ENCODE measurements at regions not wholly inside any gene's neighbourhood (a gene's known extent, or its start where the extent isn't known, plus 50 kb on each side); places are given as distances from the start of the nearest gene placed in this dataset.

DNA sequence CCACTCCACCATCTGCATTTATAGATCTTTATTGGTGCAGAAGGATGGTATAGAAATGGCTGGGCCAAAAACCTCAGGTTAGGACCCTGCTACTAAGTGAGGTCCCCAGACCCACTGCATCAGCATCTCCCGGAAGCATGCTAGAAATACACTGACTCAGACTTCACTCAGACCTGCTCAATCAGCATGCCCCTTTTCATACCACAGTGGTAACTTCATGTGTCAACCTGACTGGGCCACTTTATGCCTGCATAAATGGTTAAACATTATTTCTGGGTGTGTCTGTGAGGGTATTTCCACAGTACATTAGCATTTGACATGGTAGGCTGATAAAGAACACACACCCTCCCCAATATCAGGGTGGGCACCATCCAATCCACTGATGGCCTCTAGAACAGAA, 118.6 kb upstream of the VCX3B start:
- no peak overlapping the region for H3K4me3 Mint-ChIP-seq
- TF ChIP-seq, protein P1, sequence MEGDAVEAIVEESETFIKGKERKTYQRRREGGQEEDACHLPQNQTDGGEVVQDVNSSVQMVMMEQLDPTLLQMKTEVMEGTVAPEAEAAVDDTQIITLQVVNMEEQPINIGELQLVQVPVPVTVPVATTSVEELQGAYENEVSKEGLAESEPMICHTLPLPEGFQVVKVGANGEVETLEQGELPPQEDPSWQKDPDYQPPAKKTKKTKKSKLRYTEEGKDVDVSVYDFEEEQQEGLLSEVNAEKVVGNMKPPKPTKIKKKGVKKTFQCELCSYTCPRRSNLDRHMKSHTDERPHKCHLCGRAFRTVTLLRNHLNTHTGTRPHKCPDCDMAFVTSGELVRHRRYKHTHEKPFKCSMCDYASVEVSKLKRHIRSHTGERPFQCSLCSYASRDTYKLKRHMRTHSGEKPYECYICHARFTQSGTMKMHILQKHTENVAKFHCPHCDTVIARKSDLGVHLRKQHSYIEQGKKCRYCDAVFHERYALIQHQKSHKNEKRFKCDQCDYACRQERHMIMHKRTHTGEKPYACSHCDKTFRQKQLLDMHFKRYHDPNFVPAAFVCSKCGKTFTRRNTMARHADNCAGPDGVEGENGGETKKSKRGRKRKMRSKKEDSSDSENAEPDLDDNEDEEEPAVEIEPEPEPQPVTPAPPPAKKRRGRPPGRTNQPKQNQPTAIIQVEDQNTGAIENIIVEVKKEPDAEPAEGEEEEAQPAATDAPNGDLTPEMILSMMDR (conservative IDR thresholded peaks at IDR 0.05), result no peak

DNA sequence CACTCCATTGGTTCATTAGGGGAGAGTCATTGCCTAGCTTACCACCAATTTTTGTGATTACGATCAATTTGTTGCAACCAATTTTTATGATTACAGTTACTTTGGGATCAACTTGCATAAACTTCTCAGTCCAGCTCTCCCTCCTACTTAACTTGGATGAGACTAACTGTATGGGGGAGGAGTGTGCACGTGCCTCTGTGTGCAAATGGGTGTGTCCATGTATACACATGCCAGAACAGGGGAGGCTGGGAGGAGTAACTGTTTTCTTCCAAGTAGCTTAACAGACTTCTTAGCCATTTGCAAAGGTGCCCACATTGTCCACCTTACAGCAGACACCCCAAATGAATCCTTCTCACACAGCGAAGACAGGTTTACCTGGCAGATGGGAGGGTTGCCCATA, 117.7 kb upstream of the VCX3B start:
- Mint-ChIP-seq H3K27ac (ENCODE audit: unreplicated experiment) (no peak overlapping the region), H3K4me3 (no peak overlapping the region), H3K36me3 (ENCODE audit: low read depth) (no peaks in the 10 kb centered on the region), H3K4me1 (no peaks in the 10 kb centered on the region), H3K9me3 (peaks cover 2% of the 10 kb centered on the region), H3K27me3 (ENCODE audit: low read depth) (no peaks in the 10 kb centered on the region)
- TF ChIP-seq, protein P1 (conservative IDR thresholded peaks at IDR 0.05), result no peak
- no peak for DNase-seq (ENCODE audit: low read depth, low spot score)

More for the DNA sequence above, 118.6 kb upstream of the VCX3B start:
- Mint-ChIP-seq H3K9me3 (peaks cover 2% of the 10 kb centered on the region), H3K4me1 (no peaks in the 10 kb centered on the region), H3K36me3 (ENCODE audit: low read depth) (no peaks in the 10 kb centered on the region), H3K27me3 (ENCODE audit: low read depth) (no peaks in the 10 kb centered on the region), H3K27ac (ENCODE audit: unreplicated experiment) (no peak overlapping the region)
- DNase-seq (ENCODE audit: low read depth, low spot score), result no peak

DNA sequence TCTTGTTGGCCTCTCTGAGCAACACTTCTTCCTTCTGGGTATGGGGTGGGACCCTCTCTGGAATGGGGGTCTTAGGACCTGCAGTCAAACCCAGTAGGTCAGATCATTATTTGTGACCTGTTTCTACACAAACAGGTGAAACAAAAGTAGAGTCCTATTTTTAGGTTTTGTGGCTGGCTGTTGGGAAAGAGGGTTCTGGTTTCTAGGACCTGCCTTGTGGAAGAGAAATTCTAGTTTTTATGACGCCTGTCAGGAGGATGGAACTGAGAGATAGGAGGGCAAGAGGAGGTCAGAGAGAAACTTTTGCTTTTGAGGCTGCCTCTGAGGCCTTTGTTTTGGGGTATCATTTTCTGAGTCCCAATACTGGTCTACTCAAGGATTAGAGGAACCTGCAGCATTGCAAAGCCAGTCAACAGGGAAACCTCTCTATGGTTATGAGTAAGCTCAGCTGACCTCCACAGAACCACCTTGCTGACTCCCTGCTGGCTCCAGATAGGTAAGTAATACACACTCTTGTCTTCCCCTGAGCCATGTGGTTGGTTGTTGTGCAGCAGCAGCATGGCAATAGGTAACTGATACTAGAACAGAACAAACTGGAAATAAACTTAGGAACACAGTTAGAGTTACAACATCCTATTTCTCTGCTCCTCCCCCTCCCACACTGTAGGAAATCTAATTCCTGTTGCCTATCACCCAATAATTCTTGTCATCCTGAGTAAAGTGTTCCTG, 114.7 kb upstream of the VCX3B start:
- DNase-seq (ENCODE audit: low read depth, low spot score), result no peak
- Mint-ChIP-seq H3K9me3 (no peaks in the 10 kb centered on the region), H3K27me3 (ENCODE audit: low read depth) (no peaks in the 10 kb centered on the region), H3K4me3 (no peak overlapping the region), H3K27ac (ENCODE audit: unreplicated experiment) (no peak overlapping the region), H3K4me1 (no peaks in the 10 kb centered on the region), H3K36me3 (ENCODE audit: low read depth) (no peaks in the 10 kb centered on the region)
- TF ChIP-seq, protein P1 (conservative IDR thresholded peaks at IDR 0.05), result no peak

DNA sequence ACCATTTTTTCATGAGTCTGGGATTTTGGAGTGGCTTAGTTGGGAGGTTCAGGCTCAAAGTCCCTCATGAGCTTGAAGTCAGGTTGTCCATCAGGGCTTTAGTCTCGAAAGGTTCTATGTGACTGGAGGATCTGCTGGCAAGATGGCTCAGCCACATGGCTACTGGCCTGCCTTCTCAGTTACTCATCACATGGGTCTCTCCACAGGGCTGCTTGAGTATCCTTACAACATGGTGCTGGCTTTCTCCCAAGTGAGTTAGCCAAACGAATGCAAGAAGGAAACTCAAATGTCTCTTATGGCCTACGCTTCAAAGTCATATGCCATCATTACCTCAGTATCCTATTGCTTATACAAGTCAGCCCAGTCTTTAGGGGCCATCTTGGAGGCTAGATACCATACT, 106.3 kb upstream of the VCX3B start:
- Mint-ChIP-seq H3K4me1 (peaks cover 5% of the 10 kb centered on the region), H3K9me3 (no peaks in the 10 kb centered on the region), H3K27ac (ENCODE audit: unreplicated experiment) (no peak overlapping the region), H3K4me3 (no peak overlapping the region), H3K36me3 (ENCODE audit: low read depth) (no peaks in the 10 kb centered on the region), H3K27me3 (ENCODE audit: low read depth) (no peaks in the 10 kb centered on the region)
- TF ChIP-seq, protein P1 (conservative IDR thresholded peaks at IDR 0.05), result no peak
- no peak for DNase-seq (ENCODE audit: low read depth, low spot score)

DNA sequence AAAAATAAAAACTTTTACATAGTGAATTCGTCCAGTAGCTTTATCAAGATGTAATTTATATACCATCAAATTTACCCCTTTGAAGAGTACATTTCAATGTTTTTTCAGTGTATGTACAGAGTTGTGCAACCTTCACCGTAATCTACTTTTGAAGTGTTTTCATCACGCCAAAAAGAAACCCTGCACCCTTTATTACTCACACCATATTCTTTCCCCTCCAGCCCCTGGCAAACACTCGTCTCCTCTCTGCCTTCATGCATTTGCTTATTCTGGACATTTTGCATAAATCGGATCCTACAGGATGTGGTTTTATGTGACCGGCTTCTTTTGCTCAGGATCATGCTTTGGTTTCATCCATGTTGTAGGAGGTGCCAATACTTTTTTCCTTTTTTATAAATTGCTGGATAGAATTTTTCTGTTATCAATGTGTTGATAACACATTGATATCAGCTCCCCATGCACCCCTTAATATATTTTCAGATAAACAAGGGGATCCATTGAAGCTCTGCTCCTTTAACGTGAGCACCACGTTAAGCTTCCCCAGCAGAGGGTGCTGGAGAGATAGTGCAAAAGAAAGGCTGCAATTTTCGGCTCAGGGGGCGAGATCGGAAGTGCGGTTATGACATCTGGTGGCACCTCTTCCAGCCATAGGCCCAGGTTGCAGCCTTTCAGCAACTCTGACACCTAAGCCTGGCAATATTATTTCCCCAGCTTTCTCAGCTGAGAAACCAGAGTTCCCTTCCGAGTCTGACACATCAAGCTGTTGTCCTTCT, 100.1 kb upstream of the VCX3B start:
- Mint-ChIP-seq H3K4me1 (peaks cover 11% of the 10 kb centered on the region), H3K27me3 (ENCODE audit: low read depth) (no peaks in the 10 kb centered on the region), H3K36me3 (ENCODE audit: low read depth) (no peaks in the 10 kb centered on the region), H3K9me3 (no peaks in the 10 kb centered on the region), H3K4me3 (no peak overlapping the region), H3K27ac (ENCODE audit: unreplicated experiment) (no peak overlapping the region)
- peak; percentile 31 for DNase-seq (ENCODE audit: low read depth, low spot score)
- TF ChIP-seq, protein P1 (conservative IDR thresholded peaks at IDR 0.05), result peak; percentile 63
